ENCODE measurements at regions not wholly inside any gene's neighbourhood (a gene's known extent, or its start where the extent isn't known, plus 50 kb on each side); places are given as distances from the start of the nearest gene placed in this dataset.

GRCh38 chr5:135221187-135221473, 177.9 kb downstream of the MACROH2A1 start:
- TF ChIP-seq PKNOX1 (IDR thresholded peaks at IDR 0.05) = no peak
- no peak for TF ChIP-seq ZNF384 (IDR thresholded peaks at IDR 0.05)
- TF ChIP-seq HDGF (IDR thresholded peaks at IDR 0.05; ENCODE audit: borderline replicate concordance) = no peak
- TF ChIP-seq LEF1 (IDR thresholded peaks at IDR 0.05; ENCODE audit: borderline replicate concordance) = no peak
- TF ChIP-seq SP1 (IDR thresholded peaks at IDR 0.05) = no peak
- no peak for TF ChIP-seq ELF4 (IDR thresholded peaks at IDR 0.05)
- no peak for TF ChIP-seq L3MBTL2 (conservative IDR thresholded peaks at IDR 0.05)
- TF ChIP-seq NFRKB (IDR thresholded peaks at IDR 0.05) = no peak
- TF ChIP-seq TARDBP (IDR thresholded peaks at IDR 0.05) = no peak
- no peak for TF ChIP-seq FOXA1 (IDR thresholded peaks at IDR 0.05)
- CTCF ChIA-PET = no interaction called here
- DNase-seq (ENCODE audit: extremely low spot score) = no peak
- POLR2A ChIA-PET = no interaction called here

GRCh38 chr5:135220394-135221186, 178.4 kb downstream of the MACROH2A1 start:
- no peak for TF ChIP-seq SUZ12 (IDR thresholded peaks at IDR 0.05)
- no peak for TF ChIP-seq BHLHE40 (IDR thresholded peaks at IDR 0.05; ENCODE audit: borderline replicate concordance)
- no peak for TF ChIP-seq PKNOX1 (IDR thresholded peaks at IDR 0.05)
- TF ChIP-seq FOXM1 (IDR thresholded peaks at IDR 0.05; ENCODE audit: borderline replicate concordance) = no peak
- TF ChIP-seq ELF4 (IDR thresholded peaks at IDR 0.05) = no peak
- no peak for TF ChIP-seq TARDBP (IDR thresholded peaks at IDR 0.05)
- no peak for TF ChIP-seq LEF1 (IDR thresholded peaks at IDR 0.05; ENCODE audit: borderline replicate concordance)
- TF ChIP-seq FOXK2 (IDR thresholded peaks at IDR 0.05) = no peak
- TF ChIP-seq FOXA1 (IDR thresholded peaks at IDR 0.05) = no peak
- TF ChIP-seq L3MBTL2 (conservative IDR thresholded peaks at IDR 0.05) = no peak
- no peak for TF ChIP-seq ZNF384 (IDR thresholded peaks at IDR 0.05)
- TF ChIP-seq SP1 (IDR thresholded peaks at IDR 0.05) = no peak
- TF ChIP-seq ARNT (IDR thresholded peaks at IDR 0.05) = no peak
- TF ChIP-seq CTBP1 (IDR thresholded peaks at IDR 0.05; ENCODE audit: borderline replicate concordance) = no peak
- no peak for TF ChIP-seq HDGF (IDR thresholded peaks at IDR 0.05; ENCODE audit: borderline replicate concordance)
- TF ChIP-seq NFRKB (IDR thresholded peaks at IDR 0.05) = no peak
- ChIA-PET POLR2A (no interaction called here), CTCF (no interaction called here)
- no peak for DNase-seq (ENCODE audit: extremely low spot score)

GRCh38 chr5:135219868-135220267, 179.2 kb downstream of the MACROH2A1 start:
- no peak for TF ChIP-seq L3MBTL2 (conservative IDR thresholded peaks at IDR 0.05)
- no peak for TF ChIP-seq LEF1 (IDR thresholded peaks at IDR 0.05; ENCODE audit: borderline replicate concordance)
- DNase-seq (ENCODE audit: extremely low spot score) = no peak
- ChIA-PET POLR2A (no interaction called here), CTCF (interaction anchor here (1.0 kb wide), 1 partner anchor 11 kb away, joined by 3 read pairs; no protein-coding TSS in a partner anchor)

- TF ChIP-seq L3MBTL2 (conservative IDR thresholded peaks at IDR 0.05) (no peak), ELF4 (IDR thresholded peaks at IDR 0.05) (no peak), FOXK2 (IDR thresholded peaks at IDR 0.05) (no peak), ARNT (IDR thresholded peaks at IDR 0.05) (no peak), ZNF384 (IDR thresholded peaks at IDR 0.05) (no peak), HDGF (IDR thresholded peaks at IDR 0.05; ENCODE audit: borderline replicate concordance) (no peak), SUZ12 (IDR thresholded peaks at IDR 0.05) (no peak), SP1 (IDR thresholded peaks at IDR 0.05) (no peak), FOXA1 (IDR thresholded peaks at IDR 0.05) (no peak), FOXM1 (IDR thresholded peaks at IDR 0.05; ENCODE audit: borderline replicate concordance) (no peak)
- POLR2A ChIA-PET = no interaction called here
- CTCF ChIA-PET = interaction anchor here (0.8 to 1.2 kb wide), 3 partner anchors 10 to 123 kb away, joined by 3 to 5 read pairs (median 3); no protein-coding TSS in a partner anchor
- DNase-seq (ENCODE audit: extremely low spot score) = no peak
Observed at GRCh38 chr5:135218790-135219568, 180.1 kb downstream of the MACROH2A1 start.

GRCh38 chr5:135218486-135218755, 180.6 kb downstream of the MACROH2A1 start:
- no peak for DNase-seq (ENCODE audit: extremely low spot score)
- CTCF ChIA-PET = interaction anchor here (0.8 to 1.8 kb wide), 4 partner anchors 10 to 123 kb away, joined by 3 to 7 read pairs (median 4); no protein-coding TSS in a partner anchor
- TF ChIP-seq PKNOX1 (IDR thresholded peaks at IDR 0.05) (no peak), CTBP1 (IDR thresholded peaks at IDR 0.05; ENCODE audit: borderline replicate concordance) (no peak)
- POLR2A ChIA-PET = no interaction called here

GRCh38 chr5:135217669-135218485, 181.2 kb downstream of the MACROH2A1 start:
- CTCF ChIA-PET = interaction anchor here (0.8 to 1.8 kb wide), 5 partner anchors 9 to 124 kb away, joined by 3 to 7 read pairs (median 5); no protein-coding TSS in a partner anchor
- DNase-seq (ENCODE audit: extremely low spot score) = peak; percentile 47
- POLR2A ChIA-PET = no interaction called here

More at GRCh38 chr5:135217669-135218485, 181.2 kb downstream of the MACROH2A1 start:
- TF ChIP-seq FOXK2 (IDR thresholded peaks at IDR 0.05) = no peak
- TF ChIP-seq TARDBP (IDR thresholded peaks at IDR 0.05) = no peak
- TF ChIP-seq LEF1 (IDR thresholded peaks at IDR 0.05; ENCODE audit: borderline replicate concordance) = no peak
- TF ChIP-seq NFRKB (IDR thresholded peaks at IDR 0.05) = no peak
- TF ChIP-seq ARNT (IDR thresholded peaks at IDR 0.05) = no peak
- no peak for TF ChIP-seq ELF4 (IDR thresholded peaks at IDR 0.05)
- TF ChIP-seq HDGF (IDR thresholded peaks at IDR 0.05; ENCODE audit: borderline replicate concordance) = no peak
- no peak for TF ChIP-seq ZNF384 (IDR thresholded peaks at IDR 0.05)
- no peak for TF ChIP-seq BHLHE40 (IDR thresholded peaks at IDR 0.05; ENCODE audit: borderline replicate concordance)
- TF ChIP-seq PKNOX1 (IDR thresholded peaks at IDR 0.05) = no peak
- TF ChIP-seq FOXM1 (IDR thresholded peaks at IDR 0.05; ENCODE audit: borderline replicate concordance) = no peak
- TF ChIP-seq SP1 (IDR thresholded peaks at IDR 0.05) = no peak

All from HEK293T (cell line).